Activated T-helper 1 cell treated with Interleukin-2 at 50 U/mL for 16 hours (primary cell): ENCODE measurements at regions not wholly inside any gene's neighbourhood (a gene's known extent, or its start where the extent isn't known, plus 50 kb on each side); places are given as distances from the start of the nearest gene placed in this dataset.
A peak's percentile ranks its signal among the peaks of the same experiment; 100 is the strongest.
"Not testable (repeated sequence)": the region's sequence is repeated elsewhere in the genome, so short reads cannot be mapped to it uniquely, and the experiment has no call there.

ENCODE experiments used
- DNase-seq: peaks from one replicate; pipeline ENCODE4 v3.0.0-alpha.2; 2020; ENCODE audit warnings: low read depth

DNA sequence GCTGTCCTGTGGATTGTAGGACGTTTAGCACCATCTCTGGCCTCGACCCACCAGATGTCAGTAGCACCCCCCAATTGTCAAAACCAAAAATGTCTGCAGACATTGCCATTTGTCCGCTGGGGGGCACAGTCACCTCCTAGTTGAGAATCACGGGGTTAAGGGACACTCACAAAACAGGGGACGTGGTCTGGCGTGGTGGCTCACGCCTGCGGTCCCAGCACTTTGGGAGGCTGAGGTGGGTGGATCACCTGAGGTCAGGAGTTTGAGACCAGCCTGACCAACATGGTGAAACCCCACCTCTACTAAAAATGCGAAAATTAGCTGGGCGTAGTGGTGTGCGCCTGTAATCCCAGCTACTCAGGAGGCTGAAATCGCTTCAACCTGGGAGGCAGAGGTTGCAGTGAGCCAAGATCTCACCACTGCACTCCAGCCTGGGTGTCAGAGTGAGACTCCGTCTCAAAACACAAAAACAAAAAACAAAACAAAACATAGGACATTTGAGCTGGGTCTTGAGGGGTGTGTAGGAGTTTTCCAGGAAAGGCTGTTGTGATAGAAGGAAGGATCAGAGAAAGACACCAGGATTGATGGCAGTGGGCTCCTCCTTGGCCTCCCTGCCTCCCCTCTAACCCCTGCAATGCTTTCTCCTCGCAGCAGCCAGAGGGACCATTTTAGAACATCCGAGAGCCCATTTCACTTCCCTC lies 171.8 kb upstream of the GSE1 start:
- no peak for DNase-seq

DNA sequence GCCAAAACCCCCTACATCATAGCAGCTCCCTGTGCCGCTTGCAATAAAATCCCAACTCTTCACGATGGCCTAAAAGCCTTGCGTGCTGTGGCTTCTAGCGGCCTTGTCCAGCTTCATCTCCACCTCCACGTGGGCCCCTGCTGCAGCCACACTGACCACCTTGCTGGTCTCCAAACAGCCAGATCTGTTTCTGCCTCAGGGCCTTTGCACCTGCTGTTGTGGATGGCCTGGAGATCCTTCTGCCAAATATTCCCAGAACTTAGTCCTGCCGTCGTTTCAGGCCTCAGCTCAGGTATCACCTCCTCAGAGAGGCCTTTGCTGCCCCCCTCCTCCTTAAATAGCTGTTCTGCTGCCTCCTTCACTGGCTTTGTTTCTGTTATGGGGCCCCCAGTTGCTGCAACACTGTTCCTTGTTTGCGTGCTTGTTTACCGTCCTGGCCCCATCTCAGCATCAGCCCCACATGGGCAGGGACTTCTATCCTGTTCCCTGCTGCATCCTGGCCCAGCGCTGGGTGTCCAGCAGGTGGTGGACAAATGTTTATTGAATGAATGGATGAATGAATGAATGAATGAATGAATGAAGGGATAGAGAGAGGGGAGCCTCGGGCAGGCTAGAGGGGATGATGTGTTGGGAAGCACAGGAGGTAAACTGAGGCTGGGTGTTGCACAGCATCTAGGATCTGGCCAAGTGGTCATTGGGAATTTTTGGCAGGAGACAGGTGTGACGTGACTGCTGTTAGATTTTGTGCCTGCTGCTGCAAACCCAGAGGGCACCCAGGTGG lies 171.0 kb upstream of the GSE1 start:
- no peak for DNase-seq

DNA sequence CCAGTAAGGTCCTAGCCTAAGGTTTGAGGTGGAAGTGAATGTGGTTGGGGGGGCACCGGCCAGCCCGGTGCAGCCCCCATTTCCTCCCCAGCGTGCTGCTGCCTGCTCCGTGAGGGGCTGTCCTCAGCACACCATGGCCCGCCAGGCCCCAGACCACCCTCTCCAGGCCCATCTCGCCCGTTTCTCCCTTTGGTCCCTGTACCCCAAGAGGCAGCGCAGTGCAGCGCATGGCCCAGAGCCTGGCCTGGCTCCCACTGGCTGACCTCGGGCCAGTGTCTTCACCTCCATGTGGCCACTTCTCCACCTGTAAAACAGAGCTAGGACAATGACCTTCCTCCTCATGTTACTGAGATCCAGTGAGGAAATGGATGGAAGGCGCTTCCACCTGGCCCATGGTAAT lies 170.0 kb upstream of the GSE1 start:
- no peak for DNase-seq

DNA sequence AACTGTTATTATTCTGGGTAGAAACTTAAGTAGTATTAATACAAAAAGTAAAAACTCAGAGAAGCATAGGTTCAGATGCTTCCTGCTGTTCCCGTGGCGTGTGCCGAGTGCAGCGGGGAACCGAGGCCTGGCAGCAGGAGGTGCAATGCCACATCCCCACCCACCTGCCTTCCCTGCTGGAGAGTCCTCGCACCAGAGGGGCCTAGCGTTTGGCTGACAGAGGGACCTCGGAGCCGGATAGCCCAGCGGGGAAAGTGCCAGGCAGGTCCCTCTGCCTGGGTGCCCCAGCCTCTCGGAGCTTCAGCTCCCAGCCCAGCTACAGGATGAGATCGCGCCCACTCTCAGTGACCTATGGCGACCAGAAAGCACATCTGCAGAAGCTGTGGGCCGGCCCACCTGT lies 169.6 kb upstream of the GSE1 start:
- DNase-seq = no peak

DNA sequence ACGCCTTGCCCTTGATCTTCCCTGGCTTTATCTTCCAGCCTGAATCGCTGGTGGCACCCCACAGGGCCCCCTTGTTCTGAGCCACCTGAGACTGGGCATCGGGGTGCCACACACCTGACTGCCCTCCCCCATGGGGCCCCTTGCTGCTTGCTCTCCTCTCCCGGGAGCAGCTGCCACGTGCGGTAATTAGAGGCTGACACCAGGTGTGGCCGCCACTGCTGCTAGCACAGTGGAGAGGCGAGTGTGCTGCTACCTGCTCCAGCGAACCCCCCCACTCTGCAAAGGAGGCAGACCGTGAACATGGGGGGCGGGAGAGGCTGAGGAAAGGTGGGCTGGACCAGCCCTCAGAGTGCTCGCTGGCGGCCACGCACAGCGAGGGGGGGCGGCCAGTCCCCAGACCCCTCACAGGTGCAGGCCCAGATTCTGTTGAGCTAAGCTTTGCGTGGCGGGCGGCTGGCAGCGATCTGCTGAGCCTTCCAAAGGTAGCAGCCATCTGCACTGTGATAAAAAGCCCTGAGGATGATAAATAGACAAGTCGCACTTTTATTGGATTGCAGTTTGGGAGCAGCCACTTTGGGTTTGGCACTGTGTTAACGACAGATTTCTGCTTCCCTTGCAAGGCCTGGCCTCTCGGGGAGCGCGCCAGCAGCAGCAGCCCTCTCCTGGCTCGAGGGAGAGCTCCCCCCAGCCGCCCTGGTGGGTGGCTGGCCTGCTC lies 167.9 kb upstream of the GSE1 start:
- DNase-seq = no peak

DNA sequence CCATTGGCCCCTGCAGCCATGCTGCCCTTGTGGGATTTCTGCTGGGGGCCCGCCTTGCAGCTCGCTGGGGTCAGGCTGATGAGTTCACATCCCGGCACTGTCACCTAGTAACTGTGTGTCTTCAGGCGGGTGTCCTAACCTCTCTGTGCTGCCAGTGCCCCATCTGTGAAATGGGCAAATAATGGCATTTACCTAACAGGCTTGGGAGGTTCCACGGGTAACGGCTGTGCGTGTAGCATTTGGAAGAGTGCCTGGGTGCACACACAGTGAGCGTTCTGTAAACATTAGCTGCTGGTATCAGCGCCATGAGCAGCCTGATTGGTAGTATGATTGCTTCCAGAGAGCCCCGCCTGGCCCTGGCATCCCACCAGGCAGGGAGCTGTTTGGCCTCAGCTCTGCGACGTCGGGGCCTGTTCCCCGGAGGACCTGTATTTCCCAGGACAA lies 167.3 kb upstream of the GSE1 start:
- DNase-seq = no peak

DNA sequence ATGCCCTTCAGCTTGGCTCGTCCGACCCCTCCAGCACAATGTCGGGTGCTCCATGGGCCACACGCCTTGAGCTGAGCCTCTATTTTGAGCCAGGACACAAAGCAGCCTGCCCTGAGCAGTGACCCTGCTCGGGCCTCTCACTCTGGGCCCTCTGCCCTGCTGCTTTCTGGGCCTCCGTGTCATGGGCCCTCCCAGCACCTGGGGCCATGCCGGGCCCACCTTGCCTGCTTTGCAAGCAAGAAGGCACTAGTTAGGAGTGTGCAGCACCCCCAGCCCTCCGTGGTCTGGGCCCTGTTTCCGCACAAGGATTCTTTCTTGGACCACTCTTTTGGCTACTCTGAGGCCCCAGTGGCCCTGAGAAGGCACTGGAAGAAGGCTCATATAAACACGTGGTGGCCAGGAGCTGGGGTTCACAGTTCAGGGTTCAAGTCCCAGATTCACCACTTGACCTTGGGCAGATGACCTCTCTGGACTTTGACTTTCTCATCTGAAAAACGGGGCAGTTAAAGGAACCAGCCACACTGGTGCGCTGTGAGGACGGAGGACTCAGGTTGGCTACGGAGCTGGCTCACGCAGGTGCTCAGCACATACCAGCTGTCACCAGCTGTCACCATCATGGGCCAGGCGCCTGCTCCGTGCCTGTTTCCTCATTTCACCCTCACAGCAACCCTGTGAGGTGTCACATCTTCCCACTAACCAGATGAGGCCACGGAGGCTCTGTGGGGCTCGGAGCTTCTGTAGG lies 166.0 kb upstream of the GSE1 start:
- DNase-seq = no peak

DNA sequence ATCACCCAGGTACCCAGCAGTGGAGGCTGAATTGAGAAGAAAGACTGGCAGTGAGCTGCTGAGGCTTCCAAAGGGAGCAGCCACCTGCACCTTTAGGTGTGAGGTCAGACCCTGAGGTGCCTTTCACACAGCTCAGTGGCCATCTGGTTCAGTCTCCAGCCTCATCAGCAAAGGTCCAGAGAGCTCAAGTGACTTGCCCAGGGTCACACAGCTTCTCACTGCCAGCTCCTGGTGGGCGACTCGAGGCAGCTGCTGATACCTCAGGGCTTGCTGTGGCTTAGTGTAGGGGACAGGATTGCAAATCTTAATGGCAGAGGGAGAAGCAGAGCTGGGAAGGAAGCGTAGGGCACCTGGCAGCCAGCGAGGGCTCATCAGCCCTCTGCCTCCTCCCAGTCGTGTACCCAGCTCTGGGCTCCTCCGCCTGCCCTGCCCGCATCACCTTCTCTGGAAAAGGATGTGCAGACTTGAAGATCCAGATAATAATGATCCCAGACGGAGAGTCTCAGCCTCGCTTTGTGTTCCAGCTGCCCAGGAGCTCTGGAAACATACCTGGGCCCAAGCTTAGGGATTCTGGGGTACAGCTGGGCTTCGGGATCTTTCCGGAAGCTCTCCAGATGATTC lies 165.3 kb upstream of the GSE1 start:
- no peak for DNase-seq

DNA sequence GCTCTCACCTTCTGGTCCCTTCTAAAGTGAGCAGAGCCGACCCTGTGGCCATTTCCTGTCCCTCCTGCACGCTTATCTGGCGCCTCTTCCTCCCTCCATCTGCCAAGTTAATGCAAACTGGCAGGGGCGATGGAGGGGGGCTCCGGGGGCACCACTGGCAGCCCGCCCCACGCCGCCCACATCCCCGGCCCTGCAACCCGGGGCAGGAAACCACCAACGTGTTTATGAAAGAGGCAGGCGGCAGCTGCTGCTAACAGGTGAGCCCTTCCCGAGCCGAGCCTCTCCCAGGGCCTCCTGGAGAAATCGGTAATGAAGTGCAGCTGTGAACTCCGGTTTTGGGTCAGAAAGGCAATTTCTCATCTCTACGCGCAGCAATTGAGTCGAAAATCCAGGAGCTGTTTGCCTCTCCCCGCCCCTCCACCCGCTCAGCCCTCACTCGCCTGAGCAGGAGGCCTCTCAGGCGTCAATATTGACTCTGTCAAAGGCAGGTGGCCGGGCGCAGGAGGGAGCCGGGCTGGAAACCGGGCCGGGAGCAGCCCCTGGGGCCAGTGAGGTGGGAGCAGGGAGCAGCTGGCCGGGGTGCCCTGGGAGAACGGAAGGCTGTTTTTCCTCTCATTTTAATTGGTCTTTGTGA lies 164.4 kb upstream of the GSE1 start:
- DNase-seq = peak; percentile 42

DNA sequence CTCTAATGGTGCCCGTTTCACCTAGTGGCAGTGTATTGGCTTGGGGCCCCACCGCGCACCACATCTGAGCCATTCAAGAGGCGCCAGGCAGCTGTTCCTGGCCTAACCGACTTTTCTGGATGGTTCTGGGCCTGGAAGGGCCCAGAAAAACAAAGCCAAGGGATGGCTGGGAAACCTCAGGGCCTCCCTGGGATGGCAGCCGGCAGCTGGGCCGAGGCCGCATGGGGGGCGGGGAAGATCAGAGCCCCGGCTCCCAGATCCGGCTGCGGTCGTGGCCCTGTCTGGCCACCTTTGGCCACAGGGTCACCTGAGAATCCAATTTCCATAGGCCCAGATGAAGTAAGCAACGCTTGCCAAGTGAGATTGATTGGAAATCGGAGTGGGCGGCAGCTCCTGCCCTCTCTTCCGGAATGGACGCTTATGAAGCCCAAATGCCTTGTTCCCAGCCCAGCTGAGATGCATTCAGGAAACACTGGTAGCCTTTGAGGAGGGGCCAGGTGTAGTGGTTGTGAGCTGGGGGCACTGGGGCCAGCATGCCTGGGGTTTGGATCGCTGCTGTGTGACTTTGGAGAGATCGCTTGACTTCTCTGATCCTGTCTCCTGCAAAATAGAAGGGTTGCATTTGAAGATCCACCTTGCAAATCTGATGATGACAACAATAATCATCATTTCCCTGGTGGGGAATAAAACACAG lies 163.8 kb upstream of the GSE1 start:
- DNase-seq = no peak

DNA sequence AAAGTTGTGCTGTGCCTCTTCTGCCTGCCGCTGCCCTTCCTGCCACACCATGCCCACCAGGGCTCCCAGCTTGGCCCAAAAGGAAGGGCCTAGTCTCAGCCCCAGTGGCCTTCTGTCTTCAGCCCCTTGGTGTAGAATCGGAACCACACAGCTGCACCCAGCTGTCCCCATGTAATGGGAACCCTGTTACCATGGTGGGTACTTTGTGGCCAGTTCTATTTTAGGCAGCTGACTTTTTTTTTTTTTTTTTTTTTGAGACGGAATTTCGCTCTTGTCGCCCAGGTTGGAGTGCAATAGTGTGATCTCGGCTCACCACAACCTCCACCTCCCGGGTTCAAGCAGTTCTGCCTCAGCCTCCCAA lies 163.3 kb upstream of the GSE1 start:
- DNase-seq = no peak

DNA sequence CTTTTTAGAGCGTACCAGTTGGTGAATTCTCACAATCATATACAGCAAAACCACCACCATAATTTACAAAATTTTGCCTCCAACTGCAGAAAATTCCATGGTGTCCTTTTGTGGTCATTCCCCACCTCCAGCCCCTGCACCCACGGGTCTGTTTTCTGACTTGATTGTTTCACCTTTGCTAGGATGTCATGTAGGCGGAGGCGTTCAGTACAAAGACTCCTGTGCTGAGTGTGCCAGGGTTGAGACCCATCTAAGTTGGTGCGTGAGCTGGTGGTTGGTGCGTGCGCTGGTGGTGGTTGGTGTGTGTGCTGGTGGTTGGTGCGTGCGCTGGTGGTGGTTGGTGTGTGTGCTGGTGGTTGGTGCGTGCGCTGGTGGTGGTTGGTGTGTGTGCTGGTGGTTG lies 162.0 kb upstream of the GSE1 start:
- not testable (repeated sequence) for DNase-seq

DNA sequence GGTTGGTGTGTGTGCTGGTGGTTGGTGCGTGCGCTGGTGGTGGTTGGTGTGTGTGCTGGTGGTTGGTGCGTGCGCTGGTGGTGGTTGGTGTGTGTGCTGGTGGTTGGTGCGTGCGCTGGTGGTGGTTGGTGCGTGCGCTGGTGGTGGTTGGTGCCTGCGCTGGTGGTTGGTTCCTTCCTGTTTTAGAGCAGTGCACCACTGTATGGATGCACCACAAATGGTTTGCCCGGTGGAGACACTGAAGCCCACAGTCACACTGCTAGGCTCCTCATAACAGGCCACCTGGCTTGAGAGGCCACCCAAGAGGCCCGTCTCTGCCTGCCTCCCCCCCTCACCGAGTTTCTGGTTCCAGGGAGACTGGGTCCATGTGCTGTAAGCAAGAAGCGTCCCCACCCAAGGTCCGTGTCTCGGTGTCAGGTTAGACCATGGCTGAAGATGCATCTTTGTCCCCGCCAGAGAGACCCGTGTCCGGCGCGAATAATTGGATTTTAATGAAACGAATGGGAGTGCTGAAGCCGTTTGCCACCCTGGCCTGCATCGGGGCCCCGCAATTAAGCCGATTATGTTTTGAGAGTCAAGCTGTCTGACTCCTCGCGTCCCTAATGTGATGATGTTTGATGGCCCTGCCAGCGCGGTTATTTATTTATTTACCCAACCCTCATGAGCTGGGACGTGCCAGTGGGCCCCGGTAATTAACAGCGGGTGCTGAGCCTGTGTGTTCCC lies 161.3 kb upstream of the GSE1 start:
- no peak for DNase-seq

DNA sequence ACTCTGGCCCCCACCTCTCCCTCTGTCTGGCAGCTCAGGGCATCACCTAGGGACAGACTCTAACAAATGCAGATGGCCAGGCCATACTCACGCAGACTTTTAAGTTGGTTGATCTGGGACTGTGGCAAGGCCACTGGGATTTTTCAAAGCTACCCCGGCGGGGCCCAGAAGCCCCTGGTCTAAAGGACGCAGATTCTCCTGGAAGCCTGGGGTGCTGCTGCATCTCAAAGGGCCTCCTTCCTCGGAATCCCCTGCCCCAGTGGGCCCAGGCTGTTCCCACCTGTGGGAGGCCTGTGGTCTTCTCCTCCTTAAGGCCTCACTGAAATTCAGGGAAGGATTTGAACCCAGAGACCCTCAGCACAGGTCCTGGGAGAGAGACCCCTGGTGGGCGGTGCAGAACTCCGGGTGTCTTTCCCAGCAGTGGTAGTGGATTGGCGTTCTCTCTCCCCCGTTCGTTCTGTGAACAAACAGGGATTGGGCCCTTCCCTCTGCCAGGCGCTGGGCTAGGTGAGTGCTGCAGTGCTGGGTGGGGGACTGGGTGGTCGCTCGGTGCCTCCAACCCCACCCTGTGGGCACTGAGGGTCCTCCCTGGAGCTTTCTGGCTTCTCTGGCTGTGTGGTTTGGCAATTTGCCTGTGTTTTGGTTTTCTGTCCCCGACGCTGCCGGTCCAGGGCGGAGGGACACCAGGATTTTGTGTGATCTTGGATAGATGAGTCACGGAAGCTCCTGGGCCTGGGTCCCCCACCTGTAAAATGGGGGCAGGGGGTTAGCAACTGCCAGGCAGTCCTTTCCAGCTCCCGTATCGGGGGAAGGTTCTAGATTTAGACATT lies 160.5 kb upstream of the GSE1 start:
- DNase-seq = no peak

DNA sequence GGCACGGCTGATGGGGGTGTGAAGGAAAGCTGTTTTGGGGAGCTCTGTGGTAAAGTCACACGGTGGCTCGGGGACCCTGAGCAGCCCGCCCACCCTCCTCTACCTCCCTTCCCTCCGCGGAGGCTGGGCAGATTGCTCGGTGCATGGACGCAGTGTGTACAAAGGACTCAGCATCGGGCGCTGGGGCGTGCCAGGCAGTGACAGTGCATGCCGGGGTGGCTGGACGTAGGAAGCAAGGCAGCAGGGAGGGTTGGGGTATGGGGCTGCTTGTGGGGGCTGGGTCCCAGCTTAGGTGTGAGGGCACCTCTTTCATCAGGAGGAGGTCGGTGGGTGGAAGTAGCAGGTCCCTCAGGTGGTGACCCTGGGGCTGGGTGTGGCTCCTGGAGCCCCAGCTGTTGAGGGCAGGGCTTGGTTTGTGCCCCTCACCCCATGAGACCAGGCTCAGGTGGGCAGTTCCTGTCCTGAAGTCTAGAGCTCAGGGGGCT lies 159.9 kb upstream of the GSE1 start:
- no peak for DNase-seq

DNA sequence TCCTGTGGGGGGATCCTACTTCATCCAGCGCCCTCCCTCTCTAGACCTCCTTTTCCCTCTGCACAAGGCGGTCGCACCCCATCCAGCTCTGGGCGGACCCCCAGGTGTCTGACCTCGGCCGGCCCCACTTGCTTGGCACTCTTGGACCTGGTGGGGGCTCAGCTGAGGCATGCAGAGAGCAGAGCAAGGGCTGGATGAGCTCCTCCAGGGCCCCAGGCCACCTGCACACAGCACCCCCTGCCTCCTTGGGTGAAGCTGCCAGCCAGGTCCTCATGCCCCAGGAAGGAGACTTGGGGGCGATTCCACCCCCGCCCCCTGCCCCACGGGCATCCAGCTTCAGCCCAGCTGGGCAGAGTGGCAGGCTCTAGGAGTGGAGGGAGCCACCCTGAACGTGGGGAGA lies 159.4 kb upstream of the GSE1 start:
- no peak for DNase-seq

DNA sequence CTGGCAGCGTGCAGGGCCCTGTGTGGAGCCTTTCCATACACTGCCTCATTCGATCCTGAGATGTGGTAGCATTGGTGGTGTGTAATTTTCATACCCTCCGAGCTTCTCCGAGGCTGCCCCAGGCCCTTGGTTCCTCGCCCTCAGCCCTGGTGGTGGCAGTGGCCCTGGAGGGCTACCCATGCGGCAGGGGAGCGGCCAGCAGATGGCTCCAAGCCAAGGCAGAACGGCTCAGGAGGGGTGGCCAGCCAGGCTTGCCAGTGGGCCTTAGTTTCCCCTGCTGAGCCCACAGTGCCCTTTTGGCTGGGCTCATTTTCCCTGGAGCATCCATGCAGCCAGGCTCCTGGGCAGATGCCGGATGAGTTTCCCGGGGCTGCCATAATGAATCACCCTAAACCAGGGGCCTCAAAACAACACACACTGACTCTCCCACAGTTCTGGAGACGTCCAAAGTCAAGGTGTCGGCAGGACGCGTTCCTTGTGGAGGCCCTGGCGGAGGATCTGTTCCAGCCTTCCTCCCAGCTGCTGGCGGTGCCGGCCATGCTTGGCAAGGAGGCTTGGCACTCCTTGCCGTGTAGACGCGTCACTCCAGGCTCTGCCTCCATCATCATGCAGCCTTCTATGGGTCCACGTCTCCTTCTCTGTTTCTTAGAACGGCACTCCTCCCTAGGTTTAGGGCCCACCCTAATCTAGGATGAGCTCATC lies 158.8 kb upstream of the GSE1 start:
- DNase-seq = no peak

DNA sequence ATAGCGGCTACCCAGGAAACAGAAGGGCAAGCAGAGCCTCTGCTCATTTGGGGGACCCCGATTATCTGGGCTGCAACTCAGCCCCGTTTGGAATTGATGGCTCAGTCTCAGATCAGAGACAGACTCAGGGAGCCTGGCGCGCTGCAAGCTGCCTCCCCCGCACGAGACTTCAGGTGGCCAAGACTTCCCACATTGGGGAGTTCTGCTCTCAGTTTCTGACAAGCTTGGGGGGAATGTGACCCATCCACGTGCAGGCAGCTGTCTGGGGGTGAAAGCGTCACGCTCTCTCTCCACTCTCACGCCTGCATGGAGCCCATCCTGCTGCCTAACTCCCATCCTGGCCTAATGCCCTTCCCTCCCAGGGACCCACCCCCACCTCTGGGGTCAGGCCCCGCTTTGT lies 157.6 kb upstream of the GSE1 start:
- no peak for DNase-seq

DNA sequence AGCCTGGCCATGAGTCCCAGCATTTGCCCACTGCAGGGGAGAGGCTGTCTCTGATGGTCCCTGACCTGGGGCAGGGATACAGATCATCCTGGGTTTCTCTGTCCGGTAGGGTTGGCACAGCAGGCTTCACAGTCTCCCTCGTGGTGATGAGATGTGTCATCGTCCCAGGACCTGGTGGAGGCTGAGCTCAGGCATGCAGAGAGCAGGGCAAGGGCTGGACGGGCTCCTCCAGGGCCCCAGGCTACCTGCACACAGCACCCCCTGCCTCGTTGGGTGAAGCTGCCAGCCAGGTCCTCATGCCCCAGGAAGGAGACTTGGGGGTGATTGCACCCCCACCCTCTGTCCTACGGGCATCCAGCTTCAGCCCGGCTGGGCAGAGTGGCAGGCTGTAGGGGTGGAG lies 155.8 kb upstream of the GSE1 start:
- DNase-seq = no peak
